ENCODE measurements at regions not wholly inside any gene's neighbourhood (a gene's known extent, or its start where the extent isn't known, plus 50 kb on each side); places are given as distances from the start of the nearest gene placed in this dataset.

DNA sequence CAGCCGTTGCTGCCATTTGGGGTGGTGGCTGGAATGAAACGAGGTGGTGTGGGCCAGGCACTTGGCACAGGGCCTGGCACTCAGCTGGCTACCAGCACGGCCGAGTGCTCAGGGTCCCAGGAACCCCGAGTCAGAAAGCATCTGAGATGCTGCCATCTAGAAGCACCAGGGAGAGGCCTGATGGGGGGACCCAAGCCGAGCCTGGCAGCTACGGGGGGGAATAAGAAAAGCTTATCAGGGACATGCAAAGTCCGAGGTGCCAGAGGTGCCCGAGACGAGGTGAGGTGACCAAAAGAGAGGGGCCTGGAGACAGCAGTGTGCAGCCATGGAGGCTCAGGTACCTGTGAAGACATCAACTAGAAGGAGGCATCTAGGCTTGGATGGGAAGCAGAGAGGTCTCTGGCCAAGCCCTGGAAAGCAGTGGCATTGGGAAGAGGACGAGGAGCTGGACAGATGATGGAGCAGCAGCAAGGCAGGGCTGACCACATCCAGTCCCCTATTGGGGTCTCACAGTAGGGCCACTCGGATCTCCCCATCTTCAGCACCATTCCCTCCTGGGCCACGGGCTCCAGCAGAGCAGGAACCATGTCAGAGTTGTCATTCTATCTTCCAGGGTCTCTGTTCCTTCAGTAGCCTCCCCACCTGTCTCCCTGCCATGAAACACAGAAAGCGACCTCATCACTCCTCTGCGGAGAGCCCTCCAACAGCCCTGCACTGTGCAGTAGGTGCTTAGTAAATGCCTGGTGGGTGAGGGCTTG is 59.3 kb upstream of the DIO3 start:
- TF ChIP-seq TAF1 (IDR thresholded peaks at IDR 0.05; ENCODE audit: low read depth, low read length) (no peak), POLR2A (IDR thresholded peaks at IDR 0.05; ENCODE audit: low read depth, low read length) (no peak)
